ENCODE measurements at regions not wholly inside any gene's neighbourhood (a gene's known extent, or its start where the extent isn't known, plus 50 kb on each side); places are given as distances from the start of the nearest gene placed in this dataset.

DNA sequence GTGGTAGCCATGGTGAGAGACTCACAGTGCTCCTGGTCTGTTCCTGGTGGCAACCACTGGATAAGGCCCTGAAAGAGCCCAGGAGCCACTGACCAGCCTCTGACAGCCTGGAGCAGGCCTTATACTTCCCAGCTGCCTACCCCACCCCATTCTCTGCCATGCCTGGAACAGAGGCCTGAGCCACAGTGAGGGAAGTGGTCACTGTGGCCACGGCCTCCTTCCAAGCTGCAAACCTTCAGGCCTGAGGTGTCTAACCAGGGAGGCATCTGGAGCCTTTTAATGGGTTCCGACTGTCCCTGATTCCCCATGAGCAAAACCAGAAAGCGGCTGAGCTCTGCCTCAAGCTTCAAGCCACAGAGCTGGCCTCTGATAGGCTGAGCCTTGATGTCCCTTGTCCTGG is 113.0 kb upstream of the SIRPA start:
- Histone ChIP-seq H3K27me3 (no peaks in the 10 kb centered on the region), H3K4me1 (no peaks in the 10 kb centered on the region), H3K9me3 (no peaks in the 10 kb centered on the region), H3K36me3 (no peaks in the 10 kb centered on the region), H3K27ac (no peak overlapping the region), H3K4me3 (no peak overlapping the region)
- TF ChIP-seq, protein P1, sequence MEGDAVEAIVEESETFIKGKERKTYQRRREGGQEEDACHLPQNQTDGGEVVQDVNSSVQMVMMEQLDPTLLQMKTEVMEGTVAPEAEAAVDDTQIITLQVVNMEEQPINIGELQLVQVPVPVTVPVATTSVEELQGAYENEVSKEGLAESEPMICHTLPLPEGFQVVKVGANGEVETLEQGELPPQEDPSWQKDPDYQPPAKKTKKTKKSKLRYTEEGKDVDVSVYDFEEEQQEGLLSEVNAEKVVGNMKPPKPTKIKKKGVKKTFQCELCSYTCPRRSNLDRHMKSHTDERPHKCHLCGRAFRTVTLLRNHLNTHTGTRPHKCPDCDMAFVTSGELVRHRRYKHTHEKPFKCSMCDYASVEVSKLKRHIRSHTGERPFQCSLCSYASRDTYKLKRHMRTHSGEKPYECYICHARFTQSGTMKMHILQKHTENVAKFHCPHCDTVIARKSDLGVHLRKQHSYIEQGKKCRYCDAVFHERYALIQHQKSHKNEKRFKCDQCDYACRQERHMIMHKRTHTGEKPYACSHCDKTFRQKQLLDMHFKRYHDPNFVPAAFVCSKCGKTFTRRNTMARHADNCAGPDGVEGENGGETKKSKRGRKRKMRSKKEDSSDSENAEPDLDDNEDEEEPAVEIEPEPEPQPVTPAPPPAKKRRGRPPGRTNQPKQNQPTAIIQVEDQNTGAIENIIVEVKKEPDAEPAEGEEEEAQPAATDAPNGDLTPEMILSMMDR (IDR thresholded peaks at IDR 0.05), result no peak
- DNase-seq (ENCODE audit: low spot score), result no peak

GRCh38 chr20:1779567-1779966 is 115.6 kb upstream of the SIRPA start:
- H3K9me3 ChIP-seq, result no peaks in the 10 kb centered on the region
- H3K27ac ChIP-seq, result no peak overlapping the region
- H3K4me1 ChIP-seq, result peaks cover 0 to 13% of the 10 kb centered on the region in 2 donors
- H3K27me3 ChIP-seq, result no peaks in the 10 kb centered on the region
- no peaks in the 10 kb centered on the region for H3K36me3 ChIP-seq
- no peak for DNase-seq (ENCODE audit: low spot score)
- H3K4me3 ChIP-seq, result no peak overlapping the region
- TF ChIP-seq, protein P1 (IDR thresholded peaks at IDR 0.05), result no peak

DNA sequence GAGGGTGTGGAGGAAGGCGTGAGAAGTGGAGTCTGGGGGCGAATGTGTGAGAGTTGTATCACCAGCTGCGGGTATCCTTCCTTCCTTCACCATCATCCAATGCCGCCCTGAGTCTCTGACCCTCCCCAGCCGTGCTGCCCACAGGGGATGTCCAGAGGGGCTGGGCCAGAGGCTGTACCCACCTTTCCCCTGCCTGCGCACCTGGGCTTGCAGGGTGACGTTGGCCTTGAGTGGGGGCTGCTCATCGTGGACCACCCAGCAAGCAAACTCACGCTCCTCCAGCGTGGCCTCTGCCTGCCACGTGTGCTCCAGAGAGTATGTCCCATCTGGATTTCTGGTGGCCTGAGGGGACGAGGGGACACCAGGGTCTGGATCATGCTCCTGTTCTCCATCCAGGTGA is 116.9 kb upstream of the SIRPA start:
- H3K4me1 ChIP-seq, result peaks cover 0 to 13% of the 10 kb centered on the region in 2 donors

GRCh38 chr20:1777476-1777820 is 117.8 kb upstream of the SIRPA start:
- Histone ChIP-seq H3K36me3 (no peaks in the 10 kb centered on the region), H3K4me3 (peak overlapping the region; percentile 50 to 70), H3K4me1 (peaks cover 0 to 13% of the 10 kb centered on the region in 2 donors), H3K27me3 (no peaks in the 10 kb centered on the region), H3K27ac (peak overlapping the region; percentile 45 to 80), H3K9me3 (no peaks in the 10 kb centered on the region)
- no peak for DNase-seq (ENCODE audit: low spot score)
- TF ChIP-seq, protein P1 (IDR thresholded peaks at IDR 0.05), result no peak

More for the DNA sequence above, 116.9 kb upstream of the SIRPA start:
- no peaks in the 10 kb centered on the region for H3K36me3 ChIP-seq
- no peaks in the 10 kb centered on the region for H3K27me3 ChIP-seq
- DNase-seq (ENCODE audit: low spot score), result no peak
- H3K9me3 ChIP-seq, result no peaks in the 10 kb centered on the region
- H3K4me3 ChIP-seq, result no peak overlapping the region
- TF ChIP-seq, protein P1 (IDR thresholded peaks at IDR 0.05), result no peak
- H3K27ac ChIP-seq, result no peak overlapping the region

GRCh38 chr20:1776681-1777475 is 118.3 kb upstream of the SIRPA start:
- H3K4me3 ChIP-seq, result peak overlapping the region; percentile 50 to 70
- H3K27ac ChIP-seq, result peak overlapping the region; percentile 45 to 80
- peak; percentile 92 for DNase-seq (ENCODE audit: low spot score)
- no peaks in the 10 kb centered on the region for H3K9me3 ChIP-seq
- no peaks in the 10 kb centered on the region for H3K36me3 ChIP-seq
- peaks cover 0 to 13% of the 10 kb centered on the region in 2 donors for H3K4me1 ChIP-seq
- TF ChIP-seq, protein P1 (IDR thresholded peaks at IDR 0.05), result peak; percentile 82 to 83
- no peaks in the 10 kb centered on the region for H3K27me3 ChIP-seq

DNA sequence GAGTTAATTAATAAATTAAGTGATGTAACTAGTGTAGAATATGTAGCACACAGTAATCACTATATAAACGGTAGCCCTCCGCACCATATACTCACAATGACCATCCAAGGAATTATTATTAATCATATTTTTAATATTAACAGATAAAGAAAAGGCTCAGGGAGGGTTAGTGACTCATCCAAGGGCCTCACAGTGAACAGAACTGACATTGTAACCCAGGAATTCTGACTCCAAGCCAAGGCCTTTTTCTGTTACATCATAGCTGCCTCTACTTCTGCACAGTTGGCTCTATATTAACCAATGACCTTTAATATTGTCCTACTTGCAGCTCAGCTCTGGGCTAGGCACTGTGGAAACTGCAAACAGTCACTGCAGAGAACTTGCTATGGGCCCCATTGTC is 117.5 kb upstream of the SIRPG start:
- no peak overlapping the region for H3K4me3 ChIP-seq

More for the DNA sequence above, 117.5 kb upstream of the SIRPG start:
- no peaks in the 10 kb centered on the region for H3K9me3 ChIP-seq
- peaks cover 0 to 13% of the 10 kb centered on the region in 2 donors for H3K4me1 ChIP-seq
- TF ChIP-seq, protein P1 (IDR thresholded peaks at IDR 0.05), result no peak
- DNase-seq (ENCODE audit: low spot score), result no peak
- no peak overlapping the region for H3K27ac ChIP-seq
- no peaks in the 10 kb centered on the region for H3K36me3 ChIP-seq
- no peaks in the 10 kb centered on the region for H3K27me3 ChIP-seq
